ENCODE measurements at regions not wholly inside any gene's neighbourhood (a gene's known extent, or its start where the extent isn't known, plus 50 kb on each side); places are given as distances from the start of the nearest gene placed in this dataset.
"Not testable (repeated sequence)": the region's sequence is repeated elsewhere in the genome, so short reads cannot be mapped to it uniquely, and the experiment has no call there.

DNA sequence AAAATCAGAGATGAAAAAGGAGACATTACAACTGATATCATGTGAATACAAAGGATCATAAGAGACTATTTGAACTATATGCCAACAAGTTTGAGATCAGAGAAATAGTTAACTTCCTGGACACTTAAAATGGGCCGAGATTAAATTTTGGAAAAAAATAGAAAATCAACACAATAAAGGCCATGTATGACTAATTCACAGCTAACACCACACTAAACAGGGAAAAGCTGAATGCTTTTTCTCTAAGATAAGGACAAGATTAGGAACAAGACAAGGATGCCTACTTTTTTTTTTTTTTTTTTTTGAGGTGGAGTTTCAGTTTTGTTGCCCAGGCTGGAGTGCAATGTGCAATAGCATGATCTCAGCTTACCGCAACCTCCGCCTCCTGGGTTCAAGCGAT is 151.4 kb upstream of the MAGI2 start:
- POLR2A ChIA-PET: no interaction called here
- ATAC-seq (ENCODE audit: poor library complexity): no peak
- Mint-ChIP-seq H3K27me3 (no peaks in the 10 kb centered on the region), H3K27ac (no peak overlapping the region), H3K36me3 (ENCODE audit: low read depth) (no peaks in the 10 kb centered on the region), H3K9me3 (peaks cover 8% of the 10 kb centered on the region), H3K4me3 (no peak overlapping the region), H3K4me1 (ENCODE audit: low read depth) (no peaks in the 10 kb centered on the region)
- Histone ChIP-seq H3K27ac (ENCODE audit: low read depth in 1 of 2, low read length in 2 of 2) (no peak overlapping the region), H3K27me3 (ENCODE audit: control insufficient read depth in 1 of 2, insufficient read depth in 2 of 2, low read length in 2 of 2) (no peaks in the 10 kb centered on the region), H3K4me1 (ENCODE audit: insufficient read depth, low read length) (no peaks in the 10 kb centered on the region), H3K36me3 (ENCODE audit: insufficient read depth, low read length) (no peaks in the 10 kb centered on the region), H3K9me3 (ENCODE audit: control insufficient read depth in 1 of 2, insufficient read depth in 1 of 2, low read length in 2 of 2) (peaks cover 0 to 8% of the 10 kb centered on the region in 2 experiments), H3K4me3 (ENCODE audit: low read length) (no peak overlapping the region)
- intact Hi-C loops (cut with DNase I, micrococcal nuclease): no loop called here
- DNase-seq: no peak
- TF ChIP-seq, protein P1, sequence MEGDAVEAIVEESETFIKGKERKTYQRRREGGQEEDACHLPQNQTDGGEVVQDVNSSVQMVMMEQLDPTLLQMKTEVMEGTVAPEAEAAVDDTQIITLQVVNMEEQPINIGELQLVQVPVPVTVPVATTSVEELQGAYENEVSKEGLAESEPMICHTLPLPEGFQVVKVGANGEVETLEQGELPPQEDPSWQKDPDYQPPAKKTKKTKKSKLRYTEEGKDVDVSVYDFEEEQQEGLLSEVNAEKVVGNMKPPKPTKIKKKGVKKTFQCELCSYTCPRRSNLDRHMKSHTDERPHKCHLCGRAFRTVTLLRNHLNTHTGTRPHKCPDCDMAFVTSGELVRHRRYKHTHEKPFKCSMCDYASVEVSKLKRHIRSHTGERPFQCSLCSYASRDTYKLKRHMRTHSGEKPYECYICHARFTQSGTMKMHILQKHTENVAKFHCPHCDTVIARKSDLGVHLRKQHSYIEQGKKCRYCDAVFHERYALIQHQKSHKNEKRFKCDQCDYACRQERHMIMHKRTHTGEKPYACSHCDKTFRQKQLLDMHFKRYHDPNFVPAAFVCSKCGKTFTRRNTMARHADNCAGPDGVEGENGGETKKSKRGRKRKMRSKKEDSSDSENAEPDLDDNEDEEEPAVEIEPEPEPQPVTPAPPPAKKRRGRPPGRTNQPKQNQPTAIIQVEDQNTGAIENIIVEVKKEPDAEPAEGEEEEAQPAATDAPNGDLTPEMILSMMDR (IDR thresholded peaks at IDR 0.05): no peak
- CTCF ChIA-PET: no interaction called here

- Histone ChIP-seq H3K9me3 (ENCODE audit: control insufficient read depth in 1 of 2, insufficient read depth in 1 of 2, low read length in 2 of 2) (peaks cover 0 to 5% of the 10 kb centered on the region in 2 experiments), H3K27me3 (ENCODE audit: control insufficient read depth in 1 of 2, insufficient read depth in 2 of 2, low read length in 2 of 2) (no peaks in the 10 kb centered on the region), H3K4me1 (ENCODE audit: insufficient read depth, low read length) (no peaks in the 10 kb centered on the region), H3K4me3 (ENCODE audit: low read length) (no peak overlapping the region), H3K36me3 (ENCODE audit: insufficient read depth, low read length) (no peaks in the 10 kb centered on the region), H3K27ac (ENCODE audit: low read depth in 1 of 2, low read length in 2 of 2) (no peak overlapping the region)
- H3K36me3 Mint-ChIP-seq (ENCODE audit: low read depth): no peaks in the 10 kb centered on the region
- intact Hi-C loops (cut with DNase I, micrococcal nuclease): no loop called here
- ATAC-seq (ENCODE audit: poor library complexity): no peak
- TF ChIP-seq, protein P1 (IDR thresholded peaks at IDR 0.05): no peak
- no peak for DNase-seq
- peaks cover 3% of the 10 kb centered on the region for H3K9me3 Mint-ChIP-seq
- ChIA-PET CTCF (no interaction called here), POLR2A (no interaction called here)
- H3K4me3 Mint-ChIP-seq: no peak overlapping the region
- H3K4me1 Mint-ChIP-seq (ENCODE audit: low read depth): no peaks in the 10 kb centered on the region
- no peaks in the 10 kb centered on the region for H3K27me3 Mint-ChIP-seq
- H3K27ac Mint-ChIP-seq: no peak overlapping the region
Observed at GRCh38 chr7:79598351-79598750, 144.9 kb upstream of the MAGI2 start.

DNA sequence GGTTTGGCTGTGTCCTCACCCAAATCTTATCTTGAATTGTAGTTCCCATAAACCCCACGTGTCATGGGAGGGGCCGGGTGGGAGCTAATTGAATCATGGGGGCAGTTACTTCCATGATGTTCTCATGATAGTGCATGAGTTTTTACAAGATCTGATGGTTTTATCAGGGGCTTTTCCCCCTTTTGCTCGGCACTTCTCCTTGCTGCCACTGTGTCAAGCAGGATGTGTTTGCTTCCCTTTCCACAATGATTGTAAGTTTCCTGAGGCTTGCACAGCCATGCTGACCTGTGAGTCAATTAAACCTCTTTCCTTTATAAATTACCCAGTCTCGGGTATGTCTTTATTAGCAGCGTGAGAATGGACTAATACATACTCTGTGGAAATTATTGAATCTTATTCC is 141.2 kb upstream of the MAGI2 start:
- intact Hi-C loops (cut with DNase I, micrococcal nuclease); POLR2A ChIA-PET; H3K36me3 Mint-ChIP-seq (ENCODE audit: low read depth); H3K4me3 Mint-ChIP-seq; H3K4me1 Mint-ChIP-seq (ENCODE audit: low read depth); DNase-seq; H3K9me3 ChIP-seq (ENCODE audit: control insufficient read depth in 1 of 2, insufficient read depth in 1 of 2, low read length in 2 of 2); H3K4me1 ChIP-seq (ENCODE audit: insufficient read depth, low read length); H3K27ac ChIP-seq (ENCODE audit: low read depth in 1 of 2, low read length in 2 of 2); CTCF ChIA-PET; H3K27ac Mint-ChIP-seq; H3K27me3 Mint-ChIP-seq; H3K36me3 ChIP-seq (ENCODE audit: insufficient read depth, low read length); H3K27me3 ChIP-seq (ENCODE audit: control insufficient read depth in 1 of 2, insufficient read depth in 2 of 2, low read length in 2 of 2); H3K4me3 ChIP-seq (ENCODE audit: low read length); ATAC-seq (ENCODE audit: poor library complexity); H3K9me3 Mint-ChIP-seq: not testable (repeated sequence)

- ChIA-PET POLR2A (no interaction called here), CTCF (no interaction called here)
- Histone ChIP-seq H3K9me3 (ENCODE audit: control insufficient read depth in 1 of 2, insufficient read depth in 1 of 2, low read length in 2 of 2) (no peaks in the 10 kb centered on the region), H3K4me1 (ENCODE audit: insufficient read depth, low read length) (no peaks in the 10 kb centered on the region), H3K27ac (ENCODE audit: low read depth in 1 of 2, low read length in 2 of 2) (no peak overlapping the region), H3K36me3 (ENCODE audit: insufficient read depth, low read length) (no peaks in the 10 kb centered on the region), H3K27me3 (ENCODE audit: control insufficient read depth in 1 of 2, insufficient read depth in 2 of 2, low read length in 2 of 2) (no peaks in the 10 kb centered on the region), H3K4me3 (ENCODE audit: low read length) (no peak overlapping the region)
- Mint-ChIP-seq H3K9me3 (peaks cover 3% of the 10 kb centered on the region), H3K27ac (no peak overlapping the region), H3K4me1 (ENCODE audit: low read depth) (no peaks in the 10 kb centered on the region), H3K4me3 (no peak overlapping the region), H3K27me3 (no peaks in the 10 kb centered on the region), H3K36me3 (ENCODE audit: low read depth) (no peaks in the 10 kb centered on the region)
- TF ChIP-seq, protein P1 (IDR thresholded peaks at IDR 0.05): no peak
- DNase-seq (no peak), ATAC-seq (ENCODE audit: poor library complexity) (no peak)
- intact Hi-C loops (cut with DNase I, micrococcal nuclease): no loop called here
Observed at GRCh38 chr7:79593866-79594301, 140.4 kb upstream of the MAGI2 start.

Data from CD4-positive, alpha-beta T cell (primary cell).